Esophagus muscularis mucosa (tissue), 4 donors: ENCODE measurements at regions not wholly inside any gene's neighbourhood (a gene's known extent, or its start where the extent isn't known, plus 50 kb on each side); places are given as distances from the start of the nearest gene placed in this dataset.

ENCODE experiments used
- CTCF ChIP-seq, 3 experiments: fragments of 200-600 bp in 2 of 3; fragments of 450-650 bp in 1 of 3; sonication (generic) in 2 of 3; IDR thresholded peaks; one replicate each; pipeline ENCODE4 v1.5.1; 2017 to 2019; ENCODE audit warnings: antibody characterized with exemption in 3 of 3, mild to moderate bottlenecking in 2 of 3, moderate library complexity in 1 of 3
- EP300 ChIP-seq: sonication (generic); formaldehyde crosslinking; IDR thresholded peaks from one replicate; pipeline ENCODE4 v1.6.1; 2017; ENCODE audit warnings: antibody characterized with exemption
- POLR2A ChIP-seq: fragments of 450-650 bp; IDR thresholded peaks from one replicate; pipeline ENCODE4 v1.6.1; 2017; ENCODE audit warnings: antibody characterized with exemption, moderate library complexity, mild to moderate bottlenecking, low read depth
- POLR2AphosphoS5 ChIP-seq, 2 donors: sonication (generic); formaldehyde crosslinking; IDR thresholded peaks; one replicate each; pipeline ENCODE4 v1.6.1; 2017; ENCODE audit warnings: antibody characterized with exemption in 2 of 2

GRCh38 chr20:6836821-6837374 lies 69.4 kb downstream of the BMP2 start:
- TF ChIP-seq CTCF (IDR thresholded peaks at IDR 0.05) (no peak), POLR2A (no peak), EP300 (no peak), POLR2AphosphoS5 (IDR thresholded peaks at IDR 0.05) (no peak)
